Testis (tissue), 2 donors: ENCODE measurements at regions not wholly inside any gene's neighbourhood (a gene's known extent, or its start where the extent isn't known, plus 50 kb on each side); places are given as distances from the start of the nearest gene placed in this dataset.

Source experiments
- POLR2A ChIP-seq: fragments of 450-650 bp; IDR thresholded peaks from one replicate; pipeline ENCODE4 v1.6.1; 2017; ENCODE audit warnings: antibody characterized with exemption, mild to moderate bottlenecking, moderate library complexity
- TF ChIP-seq, protein P1 (sequence below), 3 experiments: fragments of 450-650 bp in 2 of 3; fragments of 200-600 bp in 1 of 3; sonication (generic) in 1 of 3; IDR thresholded peaks; one replicate each; pipeline ENCODE4 v1.5.1; 2016 to 2019; ENCODE audit warnings: antibody characterized with exemption in 3 of 3, mild to moderate bottlenecking in 2 of 3, moderate library complexity in 1 of 3

DNA sequence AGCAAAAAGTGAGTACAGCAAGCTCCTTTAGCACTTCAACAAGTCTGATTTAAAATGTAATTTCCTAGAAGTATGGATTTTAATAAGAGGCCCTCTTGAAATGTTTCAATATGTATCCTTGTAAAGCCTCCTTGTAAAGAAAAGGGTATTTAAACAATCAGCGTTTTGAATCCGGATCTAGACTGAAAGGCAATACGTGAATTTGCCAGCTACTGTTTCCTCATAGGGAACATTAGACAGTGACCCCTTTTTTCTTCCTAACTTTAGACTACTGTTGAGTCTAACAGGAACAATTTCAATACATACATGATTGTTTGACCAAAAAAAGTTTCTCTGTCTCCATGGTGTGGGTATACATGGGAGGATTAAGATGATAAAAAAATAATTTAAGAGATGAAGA lies 395.0 kb downstream of the TFAP2A start:
- TF ChIP-seq, protein P1, sequence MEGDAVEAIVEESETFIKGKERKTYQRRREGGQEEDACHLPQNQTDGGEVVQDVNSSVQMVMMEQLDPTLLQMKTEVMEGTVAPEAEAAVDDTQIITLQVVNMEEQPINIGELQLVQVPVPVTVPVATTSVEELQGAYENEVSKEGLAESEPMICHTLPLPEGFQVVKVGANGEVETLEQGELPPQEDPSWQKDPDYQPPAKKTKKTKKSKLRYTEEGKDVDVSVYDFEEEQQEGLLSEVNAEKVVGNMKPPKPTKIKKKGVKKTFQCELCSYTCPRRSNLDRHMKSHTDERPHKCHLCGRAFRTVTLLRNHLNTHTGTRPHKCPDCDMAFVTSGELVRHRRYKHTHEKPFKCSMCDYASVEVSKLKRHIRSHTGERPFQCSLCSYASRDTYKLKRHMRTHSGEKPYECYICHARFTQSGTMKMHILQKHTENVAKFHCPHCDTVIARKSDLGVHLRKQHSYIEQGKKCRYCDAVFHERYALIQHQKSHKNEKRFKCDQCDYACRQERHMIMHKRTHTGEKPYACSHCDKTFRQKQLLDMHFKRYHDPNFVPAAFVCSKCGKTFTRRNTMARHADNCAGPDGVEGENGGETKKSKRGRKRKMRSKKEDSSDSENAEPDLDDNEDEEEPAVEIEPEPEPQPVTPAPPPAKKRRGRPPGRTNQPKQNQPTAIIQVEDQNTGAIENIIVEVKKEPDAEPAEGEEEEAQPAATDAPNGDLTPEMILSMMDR (IDR thresholded peaks at IDR 0.05) = no peak
- no peak for TF ChIP-seq POLR2A
